ENCODE measurements at regions not wholly inside any gene's neighbourhood (a gene's known extent, or its start where the extent isn't known, plus 50 kb on each side); places are given as distances from the start of the nearest gene placed in this dataset.

- TF ChIP-seq POLR2A (IDR thresholded peaks at IDR 0.05) (no peak), CTCF (IDR thresholded peaks at IDR 0.05) (no peak), POLR2AphosphoS5 (IDR thresholded peaks at IDR 0.05) (no peak)
Observed at GRCh38 chr6:155994086-155994485, 538.4 kb upstream of the NOX3 start.

Data from sigmoid colon (tissue), 4 donors.